ENCODE measurements at regions not wholly inside any gene's neighbourhood (a gene's known extent, or its start where the extent isn't known, plus 50 kb on each side); places are given as distances from the start of the nearest gene placed in this dataset.

GRCh38 chr15:25954398-25954797 lies 91.3 kb upstream of the ATP10A start:
- H3K27ac ChIP-seq (replicated peaks) = no peak overlapping the region
- TF ChIP-seq SPI1 (IDR thresholded peaks at IDR 0.05; ENCODE audit: borderline replicate concordance, low read depth) (no peak), POLR2AphosphoS5 (IDR thresholded peaks at IDR 0.05; ENCODE audit: low read depth) (no peak), GABPA (IDR thresholded peaks at IDR 0.05; ENCODE audit: low read depth) (no peak), REST (IDR thresholded peaks at IDR 0.05; ENCODE audit: insufficient replicate concordance, low read depth) (no peak), CTCF (IDR thresholded peaks at IDR 0.05; ENCODE audit: insufficient read depth, low read length) (no peak)
- H3K4me3 ChIP-seq (replicated peaks; ENCODE audit: insufficient read depth, low read length) = no peak overlapping the region
- no peak for DNase-seq (ENCODE audit: low read depth in 1 of 2, low spot score in 1 of 2)
- H3K27me3 ChIP-seq (ENCODE audit: insufficient read depth, poor library complexity, severe bottlenecking) = no peaks in the 10 kb centered on the region

- TF ChIP-seq SPI1 (IDR thresholded peaks at IDR 0.05; ENCODE audit: borderline replicate concordance, low read depth) (no peak), GABPA (IDR thresholded peaks at IDR 0.05; ENCODE audit: low read depth) (no peak), REST (IDR thresholded peaks at IDR 0.05; ENCODE audit: insufficient replicate concordance, low read depth) (no peak), POLR2AphosphoS5 (IDR thresholded peaks at IDR 0.05; ENCODE audit: low read depth) (no peak), CTCF (IDR thresholded peaks at IDR 0.05; ENCODE audit: insufficient read depth, low read length) (no peak)
- no peak for DNase-seq (ENCODE audit: low read depth in 1 of 2, low spot score in 1 of 2)
- H3K27ac ChIP-seq (replicated peaks) = no peak overlapping the region
- no peaks in the 10 kb centered on the region for H3K27me3 ChIP-seq (ENCODE audit: insufficient read depth, poor library complexity, severe bottlenecking)
- H3K4me3 ChIP-seq (replicated peaks; ENCODE audit: insufficient read depth, low read length) = no peak overlapping the region
These were observed 86.9 kb upstream of the ATP10A start for GRCh38 chr15:25950014-25950413.

- TF ChIP-seq CTCF (IDR thresholded peaks at IDR 0.05; ENCODE audit: insufficient read depth, low read length) (no peak), POLR2AphosphoS5 (IDR thresholded peaks at IDR 0.05; ENCODE audit: low read depth) (no peak), SPI1 (IDR thresholded peaks at IDR 0.05; ENCODE audit: borderline replicate concordance, low read depth) (no peak), REST (IDR thresholded peaks at IDR 0.05; ENCODE audit: insufficient replicate concordance, low read depth) (no peak), GABPA (IDR thresholded peaks at IDR 0.05; ENCODE audit: low read depth) (no peak)
- no peak for DNase-seq (ENCODE audit: low read depth in 1 of 2, low spot score in 1 of 2)
- Histone ChIP-seq H3K4me3 (replicated peaks; ENCODE audit: insufficient read depth, low read length) (no peak overlapping the region), H3K27ac (replicated peaks) (no peak overlapping the region), H3K27me3 (ENCODE audit: insufficient read depth, poor library complexity, severe bottlenecking) (no peaks in the 10 kb centered on the region)
These were observed 84.5 kb upstream of the ATP10A start for GRCh38 chr15:25947323-25948314.

Data from HL-60 (cell line).